HepG2 (cell line): ENCODE measurements at regions not wholly inside any gene's neighbourhood (a gene's known extent, or its start where the extent isn't known, plus 50 kb on each side); places are given as distances from the start of the nearest gene placed in this dataset.

Experiments used
- ATAC-seq: fragments of 200-7000 bp; cut with Tn5 transposase; 3 replicates; pipeline ENCODE4 v1.9.1; 2020; ENCODE audit warnings: mild to moderate bottlenecking, moderate library complexity
- BruUV-seq: library from RNA; stranded (reverse); fragments of 400-500 nt; replicated peaks from 2 replicates; lab custom pipeline; 2021; lab: Mats Ljungman, UMichigan
- CTCF ChIA-PET: fragments of 300-600 bp; formaldehyde crosslinking; extraction: SDS; loops from one replicate; lab custom pipeline; 2021; ENCODE audit warnings: low total read pairs, inconsistent platforms, low intra/inter-chr PET ratio; lab: Yijun Ruan, JAX
- POLR2A ChIA-PET: fragments of 350-600 bp; sonication (Branson Sonifier 250); formaldehyde crosslinking; loops from one replicate; lab custom pipeline; 2020; ENCODE audit warnings: antibody characterized with exemption, inconsistent platforms; lab: Yijun Ruan, JAX
- DNase-seq: peaks from one replicate; pipeline ENCODE4 v3.0.0-alpha.2; 2015; ENCODE audit warnings: low spot score
- FAIRE-seq: peaks from 3 replicates; lab custom pipeline; 2011; peaks lifted over from hg19 to GRCh38; lab: Jason Lieb, UNC
- H2AFZ ChIP-seq: one replicate; pipeline ENCODE4 v1.6.1; 2011; ENCODE audit warnings: low read length, inconsistent platforms
- H3K27ac ChIP-seq: fragments of 300-600 bp; 3 replicates; pipeline ENCODE4 v1.8.0; 2011; ENCODE audit warnings: mixed run types, mild to moderate bottlenecking, mixed read lengths, low read length, inconsistent platforms; ENCODE audit not compliant: insufficient read depth; ENCODE audit errors: extremely low read length
- H3K27me3 ChIP-seq, 2 experiments: fragments of 200-600 bp in 1 of 2; 2 replicates in 1 of 2; 3 replicates in 1 of 2; pipeline versions ENCODE4 v1.6.0 to v1.8.0; 2011; ENCODE audit warnings: low read length in 2 of 2, mild to moderate bottlenecking in 2 of 2, moderate library complexity in 2 of 2, inconsistent platforms in 1 of 2; ENCODE audit not compliant: insufficient read depth in 2 of 2, control insufficient read depth in 1 of 2
- H3K36me3 ChIP-seq, 2 experiments: fragments of 200-600 bp in 1 of 2; replicated peaks in 1 of 2; 2 replicates in 1 of 2; 3 replicates in 1 of 2; pipeline versions ENCODE4 v1.5.1 to v1.8.0; 2011; ENCODE audit warnings: low read length in 2 of 2, inconsistent platforms in 1 of 2; ENCODE audit not compliant: insufficient read depth in 2 of 2, control insufficient read depth in 1 of 2
- H3K4me1 ChIP-seq: 2 replicates; pipeline ENCODE4 v1.5.1; 2012; ENCODE audit warnings: low read length, inconsistent platforms; ENCODE audit not compliant: insufficient read depth
- H3K4me2 ChIP-seq: 2 replicates; pipeline ENCODE4 v1.6.0; 2011; ENCODE audit warnings: low read depth, low read length, inconsistent platforms
- H3K4me3 ChIP-seq, 3 experiments: fragments of 200-600 bp in 1 of 3; sonication (generic), shearing (Covaris generic) in 1 of 3; replicated peaks in 1 of 3; 2 replicates each; pipeline ENCODE4 v1.5.1; 2011 to 2016; ENCODE audit warnings: low read length in 3 of 3, inconsistent platforms in 2 of 3, low read depth in 2 of 3, mild to moderate bottlenecking in 2 of 3, control low read depth in 1 of 3, mixed read lengths in 1 of 3; ENCODE audit not compliant: insufficient read depth in 1 of 3
- H3K79me2 ChIP-seq: one replicate; pipeline ENCODE4 v1.6.1; 2011; ENCODE audit warnings: low read length, inconsistent platforms; ENCODE audit not compliant: insufficient read depth
- H3K9ac ChIP-seq: 2 replicates; pipeline ENCODE4 v1.6.0; 2011; ENCODE audit warnings: mild to moderate bottlenecking, low read depth, low read length, inconsistent platforms; ENCODE audit not compliant: insufficient read depth
- H3K9me3 ChIP-seq: 2 replicates; pipeline ENCODE4 v1.5.1; 2012; ENCODE audit warnings: mild to moderate bottlenecking, low read length
- H4K20me1 ChIP-seq: 2 replicates; pipeline ENCODE4 v1.6.0; 2011; ENCODE audit warnings: inconsistent platforms, mild to moderate bottlenecking, low read length, moderate library complexity; ENCODE audit not compliant: insufficient read depth
- EHMT2 ChIP-seq: fragments of 200-600 bp; sonication (generic); IDR thresholded peaks from 2 replicates; pipeline ENCODE4 v1.7.0; 2017; ENCODE audit warnings: antibody characterized with exemption, low read depth, low read length, borderline replicate concordance
- FOXJ3 ChIP-seq: sonication (generic); formaldehyde crosslinking; IDR thresholded peaks from 2 replicates; pipeline ENCODE4 v1.4.0; 2020; ENCODE audit warnings: missing genetic modification reagents, mild to moderate bottlenecking, borderline replicate concordance
- ISX ChIP-seq: sonication (generic); formaldehyde crosslinking; conservative IDR thresholded peaks from 2 replicates; pipeline ENCODE4 v1.5.0; 2020; ENCODE audit warnings: missing genetic modification reagents
- NFIB ChIP-seq: sonication (generic); formaldehyde crosslinking; IDR thresholded peaks from 2 replicates; pipeline ENCODE4 v1.9.0; 2021; ENCODE audit warnings: missing genetic modification reagents, mild to moderate bottlenecking, borderline replicate concordance
- PHF8 ChIP-seq: sonication (generic); formaldehyde crosslinking; IDR thresholded peaks from 2 replicates; pipeline ENCODE4 v1.5.0; 2020; ENCODE audit warnings: missing genetic modification reagents
- POGZ ChIP-seq: sonication (generic); formaldehyde crosslinking; IDR thresholded peaks from 2 replicates; pipeline ENCODE4 v1.4.0; 2020; ENCODE audit warnings: mild to moderate bottlenecking, missing genetic modification reagents
- PRPF4 ChIP-seq: fragments of 200-400 bp; formaldehyde crosslinking; IDR thresholded peaks from 2 replicates; pipeline ENCODE4 v1.6.1; 2016; ENCODE audit warnings: low read length, low read depth; ENCODE audit not compliant: poor library complexity, severe bottlenecking
- PTBP1 ChIP-seq: fragments of 200-400 bp; formaldehyde crosslinking; IDR thresholded peaks from 2 replicates; pipeline ENCODE4 v1.6.1; 2018; ENCODE audit warnings: low read length, low read depth; ENCODE audit not compliant: poor library complexity, severe bottlenecking
- SRF ChIP-seq: IDR thresholded peaks from 2 replicates; pipeline ENCODE4 v1.6.1; 2011; ENCODE audit warnings: mild to moderate bottlenecking, low read depth, low read length, moderate library complexity
- THAP8 ChIP-seq: sonication (generic); formaldehyde crosslinking; IDR thresholded peaks from 2 replicates; pipeline ENCODE4 v1.5.1; 2020; ENCODE audit warnings: missing genetic modification reagents, mild to moderate bottlenecking, borderline replicate concordance
- YEATS4 ChIP-seq: sonication (generic); formaldehyde crosslinking; IDR thresholded peaks from 2 replicates; pipeline ENCODE4 v1.4.0; 2020; ENCODE audit warnings: missing genetic modification reagents, borderline replicate concordance
- ZNF225 ChIP-seq: sonication (generic); formaldehyde crosslinking; IDR thresholded peaks from 2 replicates; pipeline ENCODE4 v1.4.0; 2020; ENCODE audit warnings: mild to moderate bottlenecking, missing genetic modification reagents
- ZNF367 ChIP-seq: sonication (generic); formaldehyde crosslinking; IDR thresholded peaks from 2 replicates; pipeline ENCODE4 v1.4.0; 2020; ENCODE audit warnings: missing genetic modification reagents, borderline replicate concordance
- ZNF546 ChIP-seq: sonication (generic); formaldehyde crosslinking; conservative IDR thresholded peaks from 2 replicates; pipeline ENCODE4 v1.8.1; 2023; ENCODE audit warnings: mild to moderate bottlenecking, missing genetic modification reagents
- WGBS: methylation state at CpG from one replicate; pipeline ENCODE4 v1.1.6; 2017; ENCODE audit warnings: low lambda C conversion rate; 5-methylcytosine and 5-hydroxymethylcytosine counted together
- in situ Hi-C: cut with HindIII; loops from 2 replicates; pipeline ENCODE4 v1.10.0; 2017; ENCODE audit warnings: low pct_unique_long_range_greater_than_20kb; ENCODE audit not compliant: extremely low pct_ligation_motif_present
- intact Hi-C: fragments of 100-400 bp; cut with micrococcal nuclease; formaldehyde crosslinking; loops from one replicate; pipeline ENCODE4 v1.10.0; 2022; ENCODE audit not compliant: unreplicated experiment
- TF ChIP-seq, protein P1 (sequence below): sonication (generic); formaldehyde crosslinking; IDR thresholded peaks from 2 replicates; pipeline ENCODE4 v1.4.0; 2020; ENCODE audit warnings: missing genetic modification reagents, borderline replicate concordance
- TF ChIP-seq, protein P2 (sequence below): sonication (generic); formaldehyde crosslinking; IDR thresholded peaks from 2 replicates; pipeline ENCODE4; 2020; ENCODE audit warnings: missing genetic modification reagents, mild to moderate bottlenecking, borderline replicate concordance
- TF ChIP-seq, protein P3 (sequence below): fragments of 450-650 bp; IDR thresholded peaks from 2 replicates; pipeline ENCODE4 v1.6.1; 2017

DNA sequence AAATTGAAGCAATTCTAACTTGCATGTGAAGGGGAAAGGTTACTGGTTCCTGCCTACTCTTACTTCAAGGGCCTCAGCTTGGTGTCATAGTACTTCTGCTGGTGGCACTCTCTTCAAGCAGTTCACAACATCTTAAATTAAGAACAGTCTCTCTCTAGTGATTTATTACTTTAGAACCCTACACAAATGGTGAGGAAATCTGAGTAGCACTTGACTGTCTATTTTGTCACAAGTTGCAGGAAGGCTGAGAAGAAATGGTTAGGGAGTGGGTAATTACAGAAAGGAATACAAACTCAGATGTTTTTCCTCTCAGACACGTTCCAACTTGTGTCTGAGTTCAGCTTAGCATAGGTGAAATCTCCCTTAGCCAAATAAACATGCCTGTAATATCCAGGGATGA lies 242.3 kb upstream of the GRIA3 start:
- intact Hi-C loops (no loop called here), in situ Hi-C loops (no loop called here)
- Histone ChIP-seq H3K9ac (no peak overlapping the region), H3K27me3 (no peaks in the 10 kb centered on the region), H3K4me1 (no peaks in the 10 kb centered on the region), H3K4me3 (no peak overlapping the region), H3K4me2 (no peak overlapping the region), H4K20me1 (no peaks in the 10 kb centered on the region), H2AFZ (no peak overlapping the region), H3K79me2 (no peaks in the 10 kb centered on the region), H3K36me3 (no peaks in the 10 kb centered on the region), H3K9me3 (no peaks in the 10 kb centered on the region), H3K27ac (no peak overlapping the region)
- no peak for FAIRE-seq
- WGBS: 0% methylated on average over 1 of the region's 1 CpG
- DNase-seq: no peak
- TF ChIP-seq PRPF4 (no peak), THAP8 (no peak), YEATS4 (CRISPR knock-in tag) (no peak), FOXJ3 (no peak), EHMT2 (no peak), PTBP1 (no peak), ZNF546 (CRISPR knock-in tag) (no peak), POGZ (CRISPR knock-in tag) (no peak), SRF (no peak), ZNF225 (CRISPR knock-in tag) (no peak), PHF8 (CRISPR knock-in tag) (no peak), ISX (CRISPR knock-in tag) (no peak), ZNF367 (CRISPR knock-in tag) (no peak), NFIB (CRISPR knock-in tag) (no peak)
- TF ChIP-seq, protein P1, sequence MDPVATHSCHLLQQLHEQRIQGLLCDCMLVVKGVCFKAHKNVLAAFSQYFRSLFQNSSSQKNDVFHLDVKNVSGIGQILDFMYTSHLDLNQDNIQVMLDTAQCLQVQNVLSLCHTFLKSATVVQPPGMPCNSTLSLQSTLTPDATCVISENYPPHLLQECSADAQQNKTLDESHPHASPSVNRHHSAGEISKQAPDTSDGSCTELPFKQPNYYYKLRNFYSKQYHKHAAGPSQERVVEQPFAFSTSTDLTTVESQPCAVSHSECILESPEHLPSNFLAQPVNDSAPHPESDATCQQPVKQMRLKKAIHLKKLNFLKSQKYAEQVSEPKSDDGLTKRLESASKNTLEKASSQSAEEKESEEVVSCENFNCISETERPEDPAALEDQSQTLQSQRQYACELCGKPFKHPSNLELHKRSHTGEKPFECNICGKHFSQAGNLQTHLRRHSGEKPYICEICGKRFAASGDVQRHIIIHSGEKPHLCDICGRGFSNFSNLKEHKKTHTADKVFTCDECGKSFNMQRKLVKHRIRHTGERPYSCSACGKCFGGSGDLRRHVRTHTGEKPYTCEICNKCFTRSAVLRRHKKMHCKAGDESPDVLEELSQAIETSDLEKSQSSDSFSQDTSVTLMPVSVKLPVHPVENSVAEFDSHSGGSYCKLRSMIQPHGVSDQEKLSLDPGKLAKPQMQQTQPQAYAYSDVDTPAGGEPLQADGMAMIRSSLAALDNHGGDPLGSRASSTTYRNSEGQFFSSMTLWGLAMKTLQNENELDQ (CRISPR knock-in tag): no peak
- TF ChIP-seq, protein P2, sequence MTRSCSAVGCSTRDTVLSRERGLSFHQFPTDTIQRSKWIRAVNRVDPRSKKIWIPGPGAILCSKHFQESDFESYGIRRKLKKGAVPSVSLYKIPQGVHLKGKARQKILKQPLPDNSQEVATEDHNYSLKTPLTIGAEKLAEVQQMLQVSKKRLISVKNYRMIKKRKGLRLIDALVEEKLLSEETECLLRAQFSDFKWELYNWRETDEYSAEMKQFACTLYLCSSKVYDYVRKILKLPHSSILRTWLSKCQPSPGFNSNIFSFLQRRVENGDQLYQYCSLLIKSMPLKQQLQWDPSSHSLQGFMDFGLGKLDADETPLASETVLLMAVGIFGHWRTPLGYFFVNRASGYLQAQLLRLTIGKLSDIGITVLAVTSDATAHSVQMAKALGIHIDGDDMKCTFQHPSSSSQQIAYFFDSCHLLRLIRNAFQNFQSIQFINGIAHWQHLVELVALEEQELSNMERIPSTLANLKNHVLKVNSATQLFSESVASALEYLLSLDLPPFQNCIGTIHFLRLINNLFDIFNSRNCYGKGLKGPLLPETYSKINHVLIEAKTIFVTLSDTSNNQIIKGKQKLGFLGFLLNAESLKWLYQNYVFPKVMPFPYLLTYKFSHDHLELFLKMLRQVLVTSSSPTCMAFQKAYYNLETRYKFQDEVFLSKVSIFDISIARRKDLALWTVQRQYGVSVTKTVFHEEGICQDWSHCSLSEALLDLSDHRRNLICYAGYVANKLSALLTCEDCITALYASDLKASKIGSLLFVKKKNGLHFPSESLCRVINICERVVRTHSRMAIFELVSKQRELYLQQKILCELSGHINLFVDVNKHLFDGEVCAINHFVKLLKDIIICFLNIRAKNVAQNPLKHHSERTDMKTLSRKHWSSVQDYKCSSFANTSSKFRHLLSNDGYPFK (CRISPR knock-in tag): no peak
- TF ChIP-seq, protein P3, sequence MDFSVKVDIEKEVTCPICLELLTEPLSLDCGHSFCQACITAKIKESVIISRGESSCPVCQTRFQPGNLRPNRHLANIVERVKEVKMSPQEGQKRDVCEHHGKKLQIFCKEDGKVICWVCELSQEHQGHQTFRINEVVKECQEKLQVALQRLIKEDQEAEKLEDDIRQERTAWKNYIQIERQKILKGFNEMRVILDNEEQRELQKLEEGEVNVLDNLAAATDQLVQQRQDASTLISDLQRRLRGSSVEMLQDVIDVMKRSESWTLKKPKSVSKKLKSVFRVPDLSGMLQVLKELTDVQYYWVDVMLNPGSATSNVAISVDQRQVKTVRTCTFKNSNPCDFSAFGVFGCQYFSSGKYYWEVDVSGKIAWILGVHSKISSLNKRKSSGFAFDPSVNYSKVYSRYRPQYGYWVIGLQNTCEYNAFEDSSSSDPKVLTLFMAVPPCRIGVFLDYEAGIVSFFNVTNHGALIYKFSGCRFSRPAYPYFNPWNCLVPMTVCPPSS: no peak
- no peak for ATAC-seq
- ChIA-PET POLR2A (no interaction called here), CTCF (no interaction called here)
- BruUV-seq: no TSS peak
